ENCODE measurements at regions not wholly inside any gene's neighbourhood (a gene's known extent, or its start where the extent isn't known, plus 50 kb on each side); places are given as distances from the start of the nearest gene placed in this dataset.

DNA sequence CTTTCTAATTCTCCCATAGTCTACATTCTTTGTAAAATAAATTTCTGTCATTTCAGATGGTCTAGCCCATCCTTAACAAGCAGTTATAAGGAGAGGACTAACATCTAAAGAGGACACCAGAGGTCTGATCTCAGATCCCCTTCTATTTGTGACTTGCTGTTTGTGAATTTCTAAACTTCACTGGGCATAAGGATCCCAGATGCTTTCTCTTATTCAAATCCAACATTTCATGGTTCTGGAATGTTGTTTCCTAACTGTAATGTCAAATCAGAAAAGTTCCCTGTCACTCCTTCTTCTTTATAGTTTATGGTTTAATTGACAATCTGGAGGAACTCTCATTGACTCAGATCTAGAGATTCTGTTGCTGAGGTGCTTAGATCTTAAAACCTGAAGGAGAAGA lies 430.2 kb downstream of the MEIS1 start:
- no peak overlapping the region for H3K4me3 ChIP-seq (ENCODE audit: low read depth in 2 of 2, low read length in 2 of 2)
- no peak overlapping the region for H3K27ac ChIP-seq (ENCODE audit: low read length)
- no peaks in the 10 kb centered on the region for H3K27me3 ChIP-seq (ENCODE audit: control insufficient read depth, insufficient read depth, low read length)
- ChIA-PET CTCF (no interaction called here), POLR2A (no interaction called here)
- TF ChIP-seq, protein P1, sequence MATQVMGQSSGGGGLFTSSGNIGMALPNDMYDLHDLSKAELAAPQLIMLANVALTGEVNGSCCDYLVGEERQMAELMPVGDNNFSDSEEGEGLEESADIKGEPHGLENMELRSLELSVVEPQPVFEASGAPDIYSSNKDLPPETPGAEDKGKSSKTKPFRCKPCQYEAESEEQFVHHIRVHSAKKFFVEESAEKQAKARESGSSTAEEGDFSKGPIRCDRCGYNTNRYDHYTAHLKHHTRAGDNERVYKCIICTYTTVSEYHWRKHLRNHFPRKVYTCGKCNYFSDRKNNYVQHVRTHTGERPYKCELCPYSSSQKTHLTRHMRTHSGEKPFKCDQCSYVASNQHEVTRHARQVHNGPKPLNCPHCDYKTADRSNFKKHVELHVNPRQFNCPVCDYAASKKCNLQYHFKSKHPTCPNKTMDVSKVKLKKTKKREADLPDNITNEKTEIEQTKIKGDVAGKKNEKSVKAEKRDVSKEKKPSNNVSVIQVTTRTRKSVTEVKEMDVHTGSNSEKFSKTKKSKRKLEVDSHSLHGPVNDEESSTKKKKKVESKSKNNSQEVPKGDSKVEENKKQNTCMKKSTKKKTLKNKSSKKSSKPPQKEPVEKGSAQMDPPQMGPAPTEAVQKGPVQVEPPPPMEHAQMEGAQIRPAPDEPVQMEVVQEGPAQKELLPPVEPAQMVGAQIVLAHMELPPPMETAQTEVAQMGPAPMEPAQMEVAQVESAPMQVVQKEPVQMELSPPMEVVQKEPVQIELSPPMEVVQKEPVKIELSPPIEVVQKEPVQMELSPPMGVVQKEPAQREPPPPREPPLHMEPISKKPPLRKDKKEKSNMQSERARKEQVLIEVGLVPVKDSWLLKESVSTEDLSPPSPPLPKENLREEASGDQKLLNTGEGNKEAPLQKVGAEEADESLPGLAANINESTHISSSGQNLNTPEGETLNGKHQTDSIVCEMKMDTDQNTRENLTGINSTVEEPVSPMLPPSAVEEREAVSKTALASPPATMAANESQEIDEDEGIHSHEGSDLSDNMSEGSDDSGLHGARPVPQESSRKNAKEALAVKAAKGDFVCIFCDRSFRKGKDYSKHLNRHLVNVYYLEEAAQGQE (IDR thresholded peaks at IDR 0.05; ENCODE audit: insufficient read depth in 1 of 2, low read depth in 2 of 2, low read length in 1 of 2): no peak
- TF ChIP-seq TCF7L2 (IDR thresholded peaks at IDR 0.05; ENCODE audit: low read depth, low read length): no peak
- H3K4me1 ChIP-seq (ENCODE audit: control insufficient read depth, insufficient read depth, low read length): no peaks in the 10 kb centered on the region
- intact Hi-C loops (cut with micrococcal nuclease; ENCODE audit: unreplicated experiment): no loop called here
- no TSS peak for BruUV-seq (replicated peaks)
- no peaks in the 10 kb centered on the region for H3K9me3 ChIP-seq (ENCODE audit: control insufficient read depth, insufficient read depth, low read depth, low read length)
- in situ Hi-C loops (cut with HindIII; ENCODE audit: low pct_unique_long_range_greater_than_20kb, low sequenced_read_pairs): no loop called here
- ATAC-seq (no peak), DNase-seq (ENCODE audit: low read depth, low spot score) (no peak)
- no peaks in the 10 kb centered on the region for H3K36me3 ChIP-seq (ENCODE audit: control insufficient read depth, insufficient read depth, low read length)

DNA sequence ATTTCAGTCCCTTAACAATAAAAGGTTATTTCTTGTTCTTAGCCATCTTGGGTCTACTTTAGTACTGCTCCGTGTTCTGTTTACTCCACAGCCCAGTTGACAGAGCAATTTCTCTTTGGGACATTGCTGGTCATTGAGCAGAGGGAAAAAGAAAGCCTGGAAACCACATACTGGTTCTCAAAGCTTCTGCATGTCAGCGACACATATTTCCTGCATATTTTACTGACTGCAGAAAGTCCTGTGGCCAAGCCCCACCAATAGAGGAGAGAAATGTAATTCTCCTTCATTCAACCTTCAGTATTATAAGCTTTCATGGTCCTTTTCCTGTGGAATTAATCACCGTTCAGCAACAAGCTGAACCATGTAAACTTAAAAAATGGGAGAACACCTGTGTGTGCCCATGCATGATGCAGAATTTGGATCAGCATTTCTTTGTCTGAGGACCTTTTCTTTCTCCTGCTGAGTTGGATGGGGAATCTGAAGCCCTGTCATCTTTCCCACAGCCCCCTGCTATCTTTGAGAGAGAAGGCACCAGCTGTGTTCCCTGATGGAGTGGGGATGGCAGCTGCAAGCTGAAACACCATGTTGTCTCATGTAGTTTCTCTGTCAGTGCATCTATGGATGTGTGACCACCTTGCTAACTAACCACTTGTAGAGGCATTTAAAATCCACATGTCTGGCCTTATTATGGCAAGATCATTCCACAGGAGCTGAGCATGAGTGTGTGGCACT lies 431.6 kb downstream of the MEIS1 start:
- DNase-seq (ENCODE audit: low read depth, low spot score) (no peak), ATAC-seq (no peak)
- ChIA-PET POLR2A (no interaction called here), CTCF (no interaction called here)
- in situ Hi-C loops (cut with HindIII; ENCODE audit: low pct_unique_long_range_greater_than_20kb, low sequenced_read_pairs) (no loop called here), intact Hi-C loops (cut with micrococcal nuclease; ENCODE audit: unreplicated experiment) (no loop called here)
- no peaks in the 10 kb centered on the region for H3K36me3 ChIP-seq (ENCODE audit: control insufficient read depth, insufficient read depth, low read length)
- H3K27ac ChIP-seq (ENCODE audit: low read length): no peak overlapping the region
- no peaks in the 10 kb centered on the region for H3K4me1 ChIP-seq (ENCODE audit: control insufficient read depth, insufficient read depth, low read length)
- no peaks in the 10 kb centered on the region for H3K9me3 ChIP-seq (ENCODE audit: control insufficient read depth, insufficient read depth, low read depth, low read length)
- no TSS peak for BruUV-seq (replicated peaks)
- H3K27me3 ChIP-seq (ENCODE audit: control insufficient read depth, insufficient read depth, low read length): no peaks in the 10 kb centered on the region
- no peak overlapping the region for H3K4me3 ChIP-seq (ENCODE audit: low read depth in 2 of 2, low read length in 2 of 2)
- TF ChIP-seq, protein P1 (IDR thresholded peaks at IDR 0.05; ENCODE audit: insufficient read depth in 1 of 2, low read depth in 2 of 2, low read length in 1 of 2): no peak
- TF ChIP-seq POLR2AphosphoS5 (IDR thresholded peaks at IDR 0.05; ENCODE audit: low read depth, low read length) (no peak), TCF7L2 (IDR thresholded peaks at IDR 0.05; ENCODE audit: low read depth, low read length) (no peak)
- TF ChIP-seq, protein P2, sequence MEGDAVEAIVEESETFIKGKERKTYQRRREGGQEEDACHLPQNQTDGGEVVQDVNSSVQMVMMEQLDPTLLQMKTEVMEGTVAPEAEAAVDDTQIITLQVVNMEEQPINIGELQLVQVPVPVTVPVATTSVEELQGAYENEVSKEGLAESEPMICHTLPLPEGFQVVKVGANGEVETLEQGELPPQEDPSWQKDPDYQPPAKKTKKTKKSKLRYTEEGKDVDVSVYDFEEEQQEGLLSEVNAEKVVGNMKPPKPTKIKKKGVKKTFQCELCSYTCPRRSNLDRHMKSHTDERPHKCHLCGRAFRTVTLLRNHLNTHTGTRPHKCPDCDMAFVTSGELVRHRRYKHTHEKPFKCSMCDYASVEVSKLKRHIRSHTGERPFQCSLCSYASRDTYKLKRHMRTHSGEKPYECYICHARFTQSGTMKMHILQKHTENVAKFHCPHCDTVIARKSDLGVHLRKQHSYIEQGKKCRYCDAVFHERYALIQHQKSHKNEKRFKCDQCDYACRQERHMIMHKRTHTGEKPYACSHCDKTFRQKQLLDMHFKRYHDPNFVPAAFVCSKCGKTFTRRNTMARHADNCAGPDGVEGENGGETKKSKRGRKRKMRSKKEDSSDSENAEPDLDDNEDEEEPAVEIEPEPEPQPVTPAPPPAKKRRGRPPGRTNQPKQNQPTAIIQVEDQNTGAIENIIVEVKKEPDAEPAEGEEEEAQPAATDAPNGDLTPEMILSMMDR (IDR thresholded peaks at IDR 0.05): no peak
